ENCODE measurements at regions not wholly inside any gene's neighbourhood (a gene's known extent, or its start where the extent isn't known, plus 50 kb on each side); places are given as distances from the start of the nearest gene placed in this dataset.

- Histone ChIP-seq H3K9me3 (ENCODE audit: control insufficient read depth, insufficient read depth, low read depth, low read length) (no peaks in the 10 kb centered on the region), H2AFZ (ENCODE audit: low read length) (peak overlapping the region; percentile 3), H3K36me3 (ENCODE audit: control insufficient read depth, insufficient read depth, low read length) (no peaks in the 10 kb centered on the region), H3K4me1 (ENCODE audit: control insufficient read depth, extremely low read depth, insufficient read depth, low read length) (peaks cover 16% of the 10 kb centered on the region), H3K4me2 (ENCODE audit: extremely low read depth, insufficient read depth, low read length) (no peak overlapping the region), H3K27me3 (ENCODE audit: control insufficient read depth, insufficient read depth, low read length) (peaks cover 3% of the 10 kb centered on the region), H4K20me1 (ENCODE audit: control insufficient read depth, extremely low read depth, insufficient read depth, low read length) (no peaks in the 10 kb centered on the region), H3K27ac (ENCODE audit: insufficient read depth, low read length) (no peak overlapping the region), H3K4me3 (replicated peaks in 1 of 4; ENCODE audit: control extremely low read depth in 1 of 4, insufficient read depth in 1 of 4, low read depth in 3 of 4, low read length in 4 of 4) (no peak overlapping the region), H3K9ac (ENCODE audit: insufficient read depth, low read length) (no peak overlapping the region), H3K79me2 (ENCODE audit: control insufficient read depth, insufficient read depth, low read length) (no peaks in the 10 kb centered on the region)
- peak; percentile 36 to 78 for DNase-seq (ENCODE audit: low read depth in 2 of 2)
- TF ChIP-seq EZH2 (IDR thresholded peaks at IDR 0.05; ENCODE audit: low read length, missing control alignments), result no peak
These were observed 108.8 kb upstream of the HAAO start for GRCh38 chr2:42901076-42901640.

DNA sequence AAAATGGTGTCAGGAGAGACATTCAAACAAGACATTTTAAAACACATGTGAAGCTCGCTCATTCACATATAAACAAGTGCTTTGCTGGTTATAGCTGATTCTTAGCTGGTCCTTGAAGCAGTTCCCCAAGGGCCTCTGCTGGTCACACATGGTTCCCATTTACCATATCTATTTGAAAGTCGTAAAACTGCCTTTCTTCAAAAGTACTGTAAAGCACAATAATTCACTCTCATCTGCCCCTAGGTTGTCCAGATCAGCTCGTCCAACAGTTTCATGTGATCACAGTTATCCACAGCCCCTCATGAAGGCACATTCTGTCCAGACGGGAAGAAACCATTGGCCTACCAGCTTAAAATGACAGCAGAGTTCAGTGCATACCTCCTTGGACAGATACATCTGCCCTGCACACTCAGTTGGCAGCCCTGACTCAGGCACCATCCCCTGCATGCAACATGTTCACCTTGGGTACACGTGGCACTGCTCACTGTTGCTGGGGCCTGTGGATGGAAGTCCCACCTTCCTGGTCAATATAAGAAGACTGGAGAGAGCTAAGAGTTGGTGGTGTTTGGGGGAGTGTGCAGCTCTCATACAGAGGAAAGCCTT lies 108.0 kb upstream of the HAAO start:
- no peaks in the 10 kb centered on the region for H3K36me3 ChIP-seq (ENCODE audit: control insufficient read depth, insufficient read depth, low read length)
- H4K20me1 ChIP-seq (ENCODE audit: control insufficient read depth, extremely low read depth, insufficient read depth, low read length), result no peaks in the 10 kb centered on the region
- H3K9me3 ChIP-seq (ENCODE audit: control insufficient read depth, insufficient read depth, low read depth, low read length), result no peaks in the 10 kb centered on the region
- H3K27me3 ChIP-seq (ENCODE audit: control insufficient read depth, insufficient read depth, low read length), result peaks cover 3% of the 10 kb centered on the region
- peaks cover 11% of the 10 kb centered on the region for H3K4me1 ChIP-seq (ENCODE audit: control insufficient read depth, extremely low read depth, insufficient read depth, low read length)
- H3K79me2 ChIP-seq (ENCODE audit: control insufficient read depth, insufficient read depth, low read length), result no peaks in the 10 kb centered on the region
- no peak overlapping the region for H2AFZ ChIP-seq (ENCODE audit: low read length)
- DNase-seq (ENCODE audit: low read depth in 2 of 2), result no peak
- H3K27ac ChIP-seq (ENCODE audit: insufficient read depth, low read length), result no peak overlapping the region
- no peak overlapping the region for H3K4me3 ChIP-seq (replicated peaks in 1 of 4; ENCODE audit: control extremely low read depth in 1 of 4, insufficient read depth in 1 of 4, low read depth in 3 of 4, low read length in 4 of 4)
- H3K9ac ChIP-seq (ENCODE audit: insufficient read depth, low read length), result no peak overlapping the region
- TF ChIP-seq, protein P1, sequence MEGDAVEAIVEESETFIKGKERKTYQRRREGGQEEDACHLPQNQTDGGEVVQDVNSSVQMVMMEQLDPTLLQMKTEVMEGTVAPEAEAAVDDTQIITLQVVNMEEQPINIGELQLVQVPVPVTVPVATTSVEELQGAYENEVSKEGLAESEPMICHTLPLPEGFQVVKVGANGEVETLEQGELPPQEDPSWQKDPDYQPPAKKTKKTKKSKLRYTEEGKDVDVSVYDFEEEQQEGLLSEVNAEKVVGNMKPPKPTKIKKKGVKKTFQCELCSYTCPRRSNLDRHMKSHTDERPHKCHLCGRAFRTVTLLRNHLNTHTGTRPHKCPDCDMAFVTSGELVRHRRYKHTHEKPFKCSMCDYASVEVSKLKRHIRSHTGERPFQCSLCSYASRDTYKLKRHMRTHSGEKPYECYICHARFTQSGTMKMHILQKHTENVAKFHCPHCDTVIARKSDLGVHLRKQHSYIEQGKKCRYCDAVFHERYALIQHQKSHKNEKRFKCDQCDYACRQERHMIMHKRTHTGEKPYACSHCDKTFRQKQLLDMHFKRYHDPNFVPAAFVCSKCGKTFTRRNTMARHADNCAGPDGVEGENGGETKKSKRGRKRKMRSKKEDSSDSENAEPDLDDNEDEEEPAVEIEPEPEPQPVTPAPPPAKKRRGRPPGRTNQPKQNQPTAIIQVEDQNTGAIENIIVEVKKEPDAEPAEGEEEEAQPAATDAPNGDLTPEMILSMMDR (conservative IDR thresholded peaks at IDR 0.05 in 1 of 2, IDR thresholded peaks at IDR 0.05 in 1 of 2; ENCODE audit: low read depth in 1 of 2, low read length in 2 of 2), result no peak
- no peak for TF ChIP-seq EZH2 (IDR thresholded peaks at IDR 0.05; ENCODE audit: low read length, missing control alignments)
- H3K4me2 ChIP-seq (ENCODE audit: extremely low read depth, insufficient read depth, low read length), result no peak overlapping the region

GRCh38 chr2:42897358-42897757 lies 105.0 kb upstream of the HAAO start:
- Histone ChIP-seq H2AFZ (ENCODE audit: low read length) (no peak overlapping the region), H4K20me1 (ENCODE audit: control insufficient read depth, extremely low read depth, insufficient read depth, low read length) (no peaks in the 10 kb centered on the region), H3K36me3 (ENCODE audit: control insufficient read depth, insufficient read depth, low read length) (no peaks in the 10 kb centered on the region), H3K9ac (ENCODE audit: insufficient read depth, low read length) (no peak overlapping the region), H3K4me1 (ENCODE audit: control insufficient read depth, extremely low read depth, insufficient read depth, low read length) (peaks cover 11% of the 10 kb centered on the region), H3K4me2 (ENCODE audit: extremely low read depth, insufficient read depth, low read length) (no peak overlapping the region), H3K4me3 (replicated peaks in 1 of 4; ENCODE audit: control extremely low read depth in 1 of 4, insufficient read depth in 1 of 4, low read depth in 3 of 4, low read length in 4 of 4) (no peak overlapping the region), H3K27ac (ENCODE audit: insufficient read depth, low read length) (no peak overlapping the region), H3K9me3 (ENCODE audit: control insufficient read depth, insufficient read depth, low read depth, low read length) (no peaks in the 10 kb centered on the region), H3K27me3 (ENCODE audit: control insufficient read depth, insufficient read depth, low read length) (no peaks in the 10 kb centered on the region), H3K79me2 (ENCODE audit: control insufficient read depth, insufficient read depth, low read length) (no peaks in the 10 kb centered on the region)
- no peak for DNase-seq (ENCODE audit: low read depth in 2 of 2)
- no peak for TF ChIP-seq EZH2 (IDR thresholded peaks at IDR 0.05; ENCODE audit: low read length, missing control alignments)
- TF ChIP-seq, protein P1 (conservative IDR thresholded peaks at IDR 0.05 in 1 of 2, IDR thresholded peaks at IDR 0.05 in 1 of 2; ENCODE audit: low read depth in 1 of 2, low read length in 2 of 2), result no peak

Measured in fibroblast of lung (primary cell).